ENCODE measurements at regions not wholly inside any gene's neighbourhood (a gene's known extent, or its start where the extent isn't known, plus 50 kb on each side); places are given as distances from the start of the nearest gene placed in this dataset.

DNA sequence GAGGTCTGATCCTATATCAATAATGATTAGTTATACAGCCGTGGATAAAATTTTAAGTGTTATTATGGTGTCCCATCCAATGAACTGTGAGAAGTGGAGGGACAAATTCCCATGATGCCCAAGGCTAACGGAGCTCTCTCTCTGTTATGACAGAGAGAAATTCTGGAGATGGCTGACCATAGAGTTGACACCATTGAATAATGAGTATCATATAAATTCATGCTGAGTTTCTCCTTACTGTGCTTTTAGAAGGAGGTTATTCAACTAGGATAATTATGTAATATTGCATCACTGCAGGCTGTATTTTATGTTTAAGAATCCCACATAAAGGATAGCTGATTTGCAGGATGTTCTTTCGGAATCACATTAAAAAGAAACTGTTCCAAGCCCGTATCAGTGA is 82.9 kb downstream of the PYDC2 start:
- TF ChIP-seq, protein P1, sequence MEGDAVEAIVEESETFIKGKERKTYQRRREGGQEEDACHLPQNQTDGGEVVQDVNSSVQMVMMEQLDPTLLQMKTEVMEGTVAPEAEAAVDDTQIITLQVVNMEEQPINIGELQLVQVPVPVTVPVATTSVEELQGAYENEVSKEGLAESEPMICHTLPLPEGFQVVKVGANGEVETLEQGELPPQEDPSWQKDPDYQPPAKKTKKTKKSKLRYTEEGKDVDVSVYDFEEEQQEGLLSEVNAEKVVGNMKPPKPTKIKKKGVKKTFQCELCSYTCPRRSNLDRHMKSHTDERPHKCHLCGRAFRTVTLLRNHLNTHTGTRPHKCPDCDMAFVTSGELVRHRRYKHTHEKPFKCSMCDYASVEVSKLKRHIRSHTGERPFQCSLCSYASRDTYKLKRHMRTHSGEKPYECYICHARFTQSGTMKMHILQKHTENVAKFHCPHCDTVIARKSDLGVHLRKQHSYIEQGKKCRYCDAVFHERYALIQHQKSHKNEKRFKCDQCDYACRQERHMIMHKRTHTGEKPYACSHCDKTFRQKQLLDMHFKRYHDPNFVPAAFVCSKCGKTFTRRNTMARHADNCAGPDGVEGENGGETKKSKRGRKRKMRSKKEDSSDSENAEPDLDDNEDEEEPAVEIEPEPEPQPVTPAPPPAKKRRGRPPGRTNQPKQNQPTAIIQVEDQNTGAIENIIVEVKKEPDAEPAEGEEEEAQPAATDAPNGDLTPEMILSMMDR (IDR thresholded peaks at IDR 0.05) = no peak
- TF ChIP-seq POLR2A (IDR thresholded peaks at IDR 0.05) = no peak
